ENCODE measurements at regions not wholly inside any gene's neighbourhood (a gene's known extent, or its start where the extent isn't known, plus 50 kb on each side); places are given as distances from the start of the nearest gene placed in this dataset.

DNA sequence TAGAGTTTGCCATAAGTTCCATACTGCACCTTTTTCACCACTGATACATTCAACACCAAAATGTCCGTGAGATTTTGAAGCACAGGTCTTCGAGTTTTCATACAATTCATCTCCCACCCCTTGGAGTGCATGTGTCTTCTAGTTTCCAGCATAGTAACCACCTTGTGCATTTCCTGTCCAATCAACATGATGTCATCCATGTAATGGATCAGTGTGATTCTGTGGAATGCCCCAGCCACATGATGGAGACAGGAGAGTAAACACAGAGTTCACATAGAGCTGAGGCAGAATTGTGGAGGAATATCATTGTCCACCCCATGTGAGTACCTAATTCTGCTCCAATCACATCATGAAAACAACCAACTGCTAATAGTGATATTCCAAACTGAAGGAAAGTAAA lies 441.5 kb upstream of the CDH6 start:
- no peak overlapping the region for H3K4me3 ChIP-seq (ENCODE audit: low read depth in 1 of 2, low read length in 2 of 2)
- TF ChIP-seq, protein P1, sequence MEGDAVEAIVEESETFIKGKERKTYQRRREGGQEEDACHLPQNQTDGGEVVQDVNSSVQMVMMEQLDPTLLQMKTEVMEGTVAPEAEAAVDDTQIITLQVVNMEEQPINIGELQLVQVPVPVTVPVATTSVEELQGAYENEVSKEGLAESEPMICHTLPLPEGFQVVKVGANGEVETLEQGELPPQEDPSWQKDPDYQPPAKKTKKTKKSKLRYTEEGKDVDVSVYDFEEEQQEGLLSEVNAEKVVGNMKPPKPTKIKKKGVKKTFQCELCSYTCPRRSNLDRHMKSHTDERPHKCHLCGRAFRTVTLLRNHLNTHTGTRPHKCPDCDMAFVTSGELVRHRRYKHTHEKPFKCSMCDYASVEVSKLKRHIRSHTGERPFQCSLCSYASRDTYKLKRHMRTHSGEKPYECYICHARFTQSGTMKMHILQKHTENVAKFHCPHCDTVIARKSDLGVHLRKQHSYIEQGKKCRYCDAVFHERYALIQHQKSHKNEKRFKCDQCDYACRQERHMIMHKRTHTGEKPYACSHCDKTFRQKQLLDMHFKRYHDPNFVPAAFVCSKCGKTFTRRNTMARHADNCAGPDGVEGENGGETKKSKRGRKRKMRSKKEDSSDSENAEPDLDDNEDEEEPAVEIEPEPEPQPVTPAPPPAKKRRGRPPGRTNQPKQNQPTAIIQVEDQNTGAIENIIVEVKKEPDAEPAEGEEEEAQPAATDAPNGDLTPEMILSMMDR (IDR thresholded peaks at IDR 0.05; ENCODE audit: borderline replicate concordance, extremely low read depth, low read length, poor library complexity, severe bottlenecking), result no peak
- TF ChIP-seq EZH2 (IDR thresholded peaks at IDR 0.05; ENCODE audit: borderline replicate concordance, low read depth, low read length, severe bottlenecking), result no peak
- H3K36me3 ChIP-seq (ENCODE audit: insufficient read depth, low read length), result no peaks in the 10 kb centered on the region
- H3K4me1 ChIP-seq (ENCODE audit: insufficient read depth, low read length), result no peaks in the 10 kb centered on the region
- H3K79me2 ChIP-seq (ENCODE audit: insufficient read depth, low read length), result no peaks in the 10 kb centered on the region
- H3K4me2 ChIP-seq (ENCODE audit: insufficient read depth, low read length), result no peak overlapping the region
- H2AFZ ChIP-seq (ENCODE audit: low read depth, low read length), result no peak overlapping the region
- DNase-seq (no peak), ATAC-seq (ENCODE audit: insufficient read depth, low read depth) (no peak)
- H3K9me3 ChIP-seq (ENCODE audit: insufficient read depth, low read length, severe bottlenecking), result peaks cover 2% of the 10 kb centered on the region
- no peaks in the 10 kb centered on the region for H4K20me1 ChIP-seq (ENCODE audit: insufficient read depth, low read length)
- H3K9ac ChIP-seq (ENCODE audit: low read depth, low read length), result no peak overlapping the region
- H3K27me3 ChIP-seq (ENCODE audit: insufficient read depth, low read length, poor library complexity), result no peaks in the 10 kb centered on the region
- H3K27ac ChIP-seq (ENCODE audit: low read length), result no peak overlapping the region

DNA sequence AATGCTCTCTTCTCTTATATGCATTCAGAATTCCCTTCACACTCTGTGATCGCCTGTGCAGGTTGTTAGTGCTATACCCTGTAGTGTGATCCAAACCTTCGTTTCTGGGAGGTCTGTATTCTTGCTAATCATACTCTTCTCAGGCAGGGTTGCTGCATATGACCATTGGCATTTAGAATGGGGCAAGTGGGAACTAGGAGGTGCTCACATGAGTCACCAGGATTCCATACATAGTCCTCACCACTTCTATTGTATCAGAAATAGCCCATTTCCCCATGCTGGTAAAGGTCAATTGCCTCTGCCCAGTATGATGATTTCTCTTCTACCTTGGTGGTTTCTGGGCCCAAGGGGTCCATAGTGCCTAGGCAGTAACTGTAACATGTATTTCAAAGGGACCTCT lies 443.5 kb upstream of the CDH6 start:
- no peak for ATAC-seq (ENCODE audit: insufficient read depth, low read depth)
- no peaks in the 10 kb centered on the region for H3K27me3 ChIP-seq (ENCODE audit: insufficient read depth, low read length, poor library complexity)
- no peak overlapping the region for H3K9ac ChIP-seq (ENCODE audit: low read depth, low read length)
- H3K79me2 ChIP-seq (ENCODE audit: insufficient read depth, low read length), result no peaks in the 10 kb centered on the region
- no peaks in the 10 kb centered on the region for H3K4me1 ChIP-seq (ENCODE audit: insufficient read depth, low read length)
- no peaks in the 10 kb centered on the region for H3K36me3 ChIP-seq (ENCODE audit: insufficient read depth, low read length)
- H4K20me1 ChIP-seq (ENCODE audit: insufficient read depth, low read length), result no peaks in the 10 kb centered on the region
- H2AFZ ChIP-seq (ENCODE audit: low read depth, low read length), result no peak overlapping the region
- TF ChIP-seq, protein P1 (IDR thresholded peaks at IDR 0.05; ENCODE audit: borderline replicate concordance, extremely low read depth, low read length, poor library complexity, severe bottlenecking), result no peak
- no peak for TF ChIP-seq EZH2 (IDR thresholded peaks at IDR 0.05; ENCODE audit: borderline replicate concordance, low read depth, low read length, severe bottlenecking)
- H3K27ac ChIP-seq (ENCODE audit: low read length), result no peak overlapping the region
- DNase-seq, result no peak
- no peak overlapping the region for H3K4me3 ChIP-seq (ENCODE audit: low read depth in 1 of 2, low read length in 2 of 2)
- no peak overlapping the region for H3K4me2 ChIP-seq (ENCODE audit: insufficient read depth, low read length)
- peaks cover 2% of the 10 kb centered on the region for H3K9me3 ChIP-seq (ENCODE audit: insufficient read depth, low read length, severe bottlenecking)

DNA sequence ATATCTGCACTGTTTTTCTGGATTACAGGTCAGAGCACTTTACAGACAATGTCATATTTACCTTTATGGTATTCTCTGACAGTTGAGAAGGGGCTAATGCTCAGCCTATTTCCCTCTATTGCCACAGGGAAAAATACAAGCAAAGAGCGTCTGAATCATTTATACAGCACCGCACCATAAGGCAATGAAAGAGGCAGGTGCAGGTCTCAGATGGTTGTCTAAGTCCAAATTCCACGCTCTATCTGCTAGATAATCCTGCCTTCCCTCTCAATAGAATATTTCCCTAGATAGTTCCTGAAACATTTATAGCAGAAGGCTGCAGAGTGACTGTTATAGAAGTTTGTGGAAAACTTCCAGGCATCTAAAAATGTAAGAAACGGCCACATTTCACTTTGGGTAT lies 446.1 kb upstream of the CDH6 start:
- no peaks in the 10 kb centered on the region for H3K27me3 ChIP-seq (ENCODE audit: insufficient read depth, low read length, poor library complexity)
- no peak overlapping the region for H3K4me2 ChIP-seq (ENCODE audit: insufficient read depth, low read length)
- no peak for TF ChIP-seq EZH2 (IDR thresholded peaks at IDR 0.05; ENCODE audit: borderline replicate concordance, low read depth, low read length, severe bottlenecking)
- TF ChIP-seq, protein P1 (IDR thresholded peaks at IDR 0.05; ENCODE audit: borderline replicate concordance, extremely low read depth, low read length, poor library complexity, severe bottlenecking), result no peak
- no peak overlapping the region for H3K9ac ChIP-seq (ENCODE audit: low read depth, low read length)
- no peaks in the 10 kb centered on the region for H3K79me2 ChIP-seq (ENCODE audit: insufficient read depth, low read length)
- no peak overlapping the region for H2AFZ ChIP-seq (ENCODE audit: low read depth, low read length)
- ATAC-seq (ENCODE audit: insufficient read depth, low read depth) (no peak), DNase-seq (no peak)
- no peak overlapping the region for H3K27ac ChIP-seq (ENCODE audit: low read length)
- no peak overlapping the region for H3K4me3 ChIP-seq (ENCODE audit: low read depth in 1 of 2, low read length in 2 of 2)
- H3K9me3 ChIP-seq (ENCODE audit: insufficient read depth, low read length, severe bottlenecking), result peaks cover 2% of the 10 kb centered on the region
- H4K20me1 ChIP-seq (ENCODE audit: insufficient read depth, low read length), result no peaks in the 10 kb centered on the region
- no peaks in the 10 kb centered on the region for H3K4me1 ChIP-seq (ENCODE audit: insufficient read depth, low read length)
- no peaks in the 10 kb centered on the region for H3K36me3 ChIP-seq (ENCODE audit: insufficient read depth, low read length)

DNA sequence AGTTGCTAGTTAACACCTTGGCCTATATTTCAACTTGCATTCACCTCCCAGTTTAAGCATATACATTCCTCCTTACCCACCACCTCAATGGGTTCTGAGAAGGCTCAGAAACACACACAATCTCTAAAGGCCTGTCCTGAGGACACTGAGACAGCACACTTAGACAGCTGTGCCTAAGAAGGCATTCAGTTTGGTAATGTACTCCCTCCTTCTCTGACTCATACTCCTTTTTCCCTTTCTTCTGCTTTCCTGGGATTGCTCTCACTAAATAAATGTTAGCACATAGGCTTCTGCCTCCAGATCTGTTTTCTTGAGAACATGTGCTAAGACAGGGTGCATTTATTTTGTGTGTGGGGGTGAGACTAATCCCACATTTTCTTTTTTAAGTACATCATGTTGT lies 456.8 kb upstream of the CDH6 start:
- no peaks in the 10 kb centered on the region for H3K4me1 ChIP-seq (ENCODE audit: insufficient read depth, low read length)
- no peak for TF ChIP-seq EZH2 (IDR thresholded peaks at IDR 0.05; ENCODE audit: borderline replicate concordance, low read depth, low read length, severe bottlenecking)
- TF ChIP-seq, protein P1 (IDR thresholded peaks at IDR 0.05; ENCODE audit: borderline replicate concordance, extremely low read depth, low read length, poor library complexity, severe bottlenecking), result no peak
- no peaks in the 10 kb centered on the region for H3K9me3 ChIP-seq (ENCODE audit: insufficient read depth, low read length, severe bottlenecking)
- H3K4me3 ChIP-seq (ENCODE audit: low read depth in 1 of 2, low read length in 2 of 2), result no peak overlapping the region
- H3K27ac ChIP-seq (ENCODE audit: low read length), result no peak overlapping the region
- H3K9ac ChIP-seq (ENCODE audit: low read depth, low read length), result no peak overlapping the region
- DNase-seq (no peak), ATAC-seq (ENCODE audit: insufficient read depth, low read depth) (no peak)
- H3K4me2 ChIP-seq (ENCODE audit: insufficient read depth, low read length), result no peak overlapping the region
- H2AFZ ChIP-seq (ENCODE audit: low read depth, low read length), result no peak overlapping the region
- H3K79me2 ChIP-seq (ENCODE audit: insufficient read depth, low read length), result no peaks in the 10 kb centered on the region
- no peaks in the 10 kb centered on the region for H3K27me3 ChIP-seq (ENCODE audit: insufficient read depth, low read length, poor library complexity)
- H3K36me3 ChIP-seq (ENCODE audit: insufficient read depth, low read length), result no peaks in the 10 kb centered on the region
- H4K20me1 ChIP-seq (ENCODE audit: insufficient read depth, low read length), result no peaks in the 10 kb centered on the region

All from DND-41 (cell line).